ENCODE measurements at regions not wholly inside any gene's neighbourhood (a gene's known extent, or its start where the extent isn't known, plus 50 kb on each side); places are given as distances from the start of the nearest gene placed in this dataset.

- POLR2A ChIA-PET (ENCODE audit: unreplicated experiment), result no interaction called here
- H2AK9ac ChIP-seq (replicated peaks; ENCODE audit: low read depth, low read length, poor library complexity), result no peak overlapping the region
- H2BK15ac ChIP-seq (ENCODE audit: low read depth, low read length), result no peak overlapping the region
- no peaks in the 10 kb centered on the region for H3K27me3 ChIP-seq (ENCODE audit: control insufficient read depth, insufficient read depth, low read length)
- no peaks in the 10 kb centered on the region for H3K4me1 ChIP-seq (ENCODE audit: control insufficient read depth, insufficient read depth, low read length)
- no peak overlapping the region for H3K4me3 ChIP-seq (ENCODE audit: insufficient read depth, low read depth, low read length)
- peak overlapping the region; percentile 49 for H2AFZ ChIP-seq (replicated peaks; ENCODE audit: low read length, poor library complexity)
- CTCF ChIA-PET, result no interaction called here
- no peak overlapping the region for H2BK20ac ChIP-seq (ENCODE audit: low read depth, low read length)
- TF ChIP-seq POLR2A (IDR thresholded peaks at IDR 0.05; ENCODE audit: low read depth, low read length) (no peak), FOS (IDR thresholded peaks at IDR 0.05; ENCODE audit: low read depth, low read length) (no peak), MAFK (IDR thresholded peaks at IDR 0.05; ENCODE audit: low read depth, low read length) (no peak), CEBPB (IDR thresholded peaks at IDR 0.05; ENCODE audit: low read depth, low read length) (no peak), CHD1 (IDR thresholded peaks at IDR 0.05; ENCODE audit: low read depth, low read length) (no peak), SMC3 (IDR thresholded peaks at IDR 0.05; ENCODE audit: low read depth, low read length) (no peak), MXI1 (IDR thresholded peaks at IDR 0.05; ENCODE audit: borderline replicate concordance, low read depth, low read length) (no peak), BHLHE40 (IDR thresholded peaks at IDR 0.05; ENCODE audit: low read depth, low read length) (no peak)
- TF ChIP-seq, protein P1, sequence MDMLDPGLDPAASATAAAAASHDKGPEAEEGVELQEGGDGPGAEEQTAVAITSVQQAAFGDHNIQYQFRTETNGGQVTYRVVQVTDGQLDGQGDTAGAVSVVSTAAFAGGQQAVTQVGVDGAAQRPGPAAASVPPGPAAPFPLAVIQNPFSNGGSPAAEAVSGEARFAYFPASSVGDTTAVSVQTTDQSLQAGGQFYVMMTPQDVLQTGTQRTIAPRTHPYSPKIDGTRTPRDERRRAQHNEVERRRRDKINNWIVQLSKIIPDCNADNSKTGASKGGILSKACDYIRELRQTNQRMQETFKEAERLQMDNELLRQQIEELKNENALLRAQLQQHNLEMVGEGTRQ (IDR thresholded peaks at IDR 0.05; ENCODE audit: low read depth, low read length), result no peak
- no peak overlapping the region for H4K5ac ChIP-seq (ENCODE audit: low read depth, low read length)
- no peaks in the 10 kb centered on the region for H3K79me1 ChIP-seq (ENCODE audit: low read depth in 1 of 2, low read length in 2 of 2)
- H3K56ac ChIP-seq (ENCODE audit: extremely low read depth, insufficient read depth, low read length), result no peak overlapping the region
- H2BK120ac ChIP-seq (ENCODE audit: low read depth, low read length), result no peak overlapping the region
- H3K18ac ChIP-seq (ENCODE audit: low read depth, low read length), result no peak overlapping the region
- H2AK5ac ChIP-seq (ENCODE audit: low read depth, low read length), result no peak overlapping the region
- no peak overlapping the region for H3K4me2 ChIP-seq (ENCODE audit: low read depth, low read length)
- no peak overlapping the region for H3K4ac ChIP-seq (ENCODE audit: low read depth, low read length)
- no peak overlapping the region for H4K91ac ChIP-seq (ENCODE audit: insufficient read depth, low read depth, low read length)
- ATAC-seq (ENCODE audit: low read depth) (no peak), DNase-seq (no peak)
- in situ Hi-C loops (cut with MboI; ENCODE audit: low sequenced_read_pairs), result no loop called here
- 100% methylated on average over 2 of the region's 9 CpGs; no CpG with 5 or more reads in 1 of the 2 experiments for WGBS, 2 experiments (ENCODE audit: extremely low coverage in 2 of 2, insufficient read length in 1 of 2)
- H4K8ac ChIP-seq (ENCODE audit: low read depth in 2 of 2, low read length in 2 of 2), result no peak overlapping the region
- H3K23ac ChIP-seq (ENCODE audit: low read depth, low read length), result no peak overlapping the region
- no peaks in the 10 kb centered on the region for H4K20me1 ChIP-seq (ENCODE audit: insufficient read depth, low read length)
- no peak overlapping the region for H3K14ac ChIP-seq (replicated peaks; ENCODE audit: low read depth, low read length)
- H3K9me1 ChIP-seq (ENCODE audit: insufficient read depth, low read length), result no peaks in the 10 kb centered on the region
- no TSS peak for BruUV-seq (replicated peaks)
- no peaks in the 10 kb centered on the region for H3K36me3 ChIP-seq (ENCODE audit: control insufficient read depth, insufficient read depth, low read length)
- no peak overlapping the region for H2BK5ac ChIP-seq (ENCODE audit: low read depth, low read length, poor library complexity, severe bottlenecking)
- no peak overlapping the region for H3K27ac ChIP-seq (ENCODE audit: insufficient read depth, low read length)
- intact Hi-C loops (cut with micrococcal nuclease), result no loop called here
- dilution Hi-C loops (cut with HindIII; ENCODE audit: low sequenced_read_pairs, unreplicated experiment), result no loop called here
- peaks cover 11% of the 10 kb centered on the region for H3K9me3 ChIP-seq (ENCODE audit: control insufficient read depth, insufficient read depth, low read length)
- H3K9ac ChIP-seq (ENCODE audit: low read depth, low read length), result no peak overlapping the region
Observed at GRCh38 chr4:166502660-166503059, 629.6 kb downstream of the TLL1 start.

All from IMR-90 (cell line).